Smooth muscle cell (in vitro differentiated cells): ENCODE measurements at regions not wholly inside any gene's neighbourhood (a gene's known extent, or its start where the extent isn't known, plus 50 kb on each side); places are given as distances from the start of the nearest gene placed in this dataset.

Experiments used
- DNase-seq: peaks from one replicate; lab custom pipeline; 2025; ENCODE audit not compliant: unreplicated experiment; lab: John Stamatoyannopoulos, UW
- H2AFZ ChIP-seq: fragments of 200-600 bp; sonication (generic); 2 replicates; pipeline ENCODE4 v1.6.0; 2016; ENCODE audit warnings: antibody characterized with exemption, low read depth, mild to moderate bottlenecking
- H3F3A ChIP-seq: fragments of 200-600 bp; sonication (generic); 2 replicates; pipeline ENCODE4 v1.6.0; 2017; ENCODE audit warnings: antibody characterized with exemption, low read depth
- H3K27ac ChIP-seq: fragments of 200-600 bp; sonication (generic); 2 replicates; pipeline ENCODE4 v1.5.1; 2016; ENCODE audit warnings: low read depth, mild to moderate bottlenecking
- H3K27me3 ChIP-seq: fragments of 200-600 bp; sonication (generic); 2 replicates; pipeline ENCODE4 v1.6.1; 2016; ENCODE audit warnings: low read depth, mild to moderate bottlenecking
- H3K36me3 ChIP-seq: fragments of 200-600 bp; sonication (generic); 2 replicates; pipeline ENCODE4 v1.5.1; 2016; ENCODE audit warnings: low read depth
- H3K4me1 ChIP-seq: fragments of 200-600 bp; sonication (generic); 2 replicates; pipeline ENCODE4 v1.5.1; 2016; ENCODE audit warnings: low read depth
- H3K4me2 ChIP-seq: fragments of 200-600 bp; sonication (generic); 2 replicates; pipeline ENCODE4 v1.6.0; 2016; ENCODE audit warnings: mild to moderate bottlenecking
- H3K4me3 ChIP-seq: fragments of 200-600 bp; sonication (generic); 2 replicates; pipeline ENCODE4 v1.5.1; 2016; ENCODE audit warnings: mild to moderate bottlenecking
- H3K79me2 ChIP-seq: fragments of 200-600 bp; sonication (generic); 2 replicates; pipeline ENCODE4 v1.6.0; 2016; ENCODE audit warnings: low read depth, mild to moderate bottlenecking
- H3K9ac ChIP-seq: fragments of 200-600 bp; sonication (generic); 2 replicates; pipeline ENCODE4 v1.6.0; 2016; ENCODE audit warnings: low read depth
- H3K9me3 ChIP-seq: fragments of 200-600 bp; sonication (generic); replicated peaks from 2 replicates; pipeline ENCODE4 v1.5.1; 2016; ENCODE audit warnings: low read depth
- H4K20me1 ChIP-seq: fragments of 200-600 bp; sonication (generic); 2 replicates; pipeline ENCODE4 v1.6.0; 2016; ENCODE audit warnings: low read depth
- WGBS: methylation state at CpG from one replicate; pipeline ENCODE4 v1.1.7; 2016; ENCODE audit warnings: low lambda C conversion rate; 5-methylcytosine and 5-hydroxymethylcytosine counted together
- TF ChIP-seq, protein P1 (sequence below): fragments of 200-600 bp; sonication (generic); IDR thresholded peaks from 2 replicates; pipeline ENCODE4 v1.5.1; 2017; ENCODE audit warnings: borderline replicate concordance, mild to moderate bottlenecking, antibody characterized with exemption; ENCODE audit not compliant: insufficient read depth, poor library complexity, severe bottlenecking

DNA sequence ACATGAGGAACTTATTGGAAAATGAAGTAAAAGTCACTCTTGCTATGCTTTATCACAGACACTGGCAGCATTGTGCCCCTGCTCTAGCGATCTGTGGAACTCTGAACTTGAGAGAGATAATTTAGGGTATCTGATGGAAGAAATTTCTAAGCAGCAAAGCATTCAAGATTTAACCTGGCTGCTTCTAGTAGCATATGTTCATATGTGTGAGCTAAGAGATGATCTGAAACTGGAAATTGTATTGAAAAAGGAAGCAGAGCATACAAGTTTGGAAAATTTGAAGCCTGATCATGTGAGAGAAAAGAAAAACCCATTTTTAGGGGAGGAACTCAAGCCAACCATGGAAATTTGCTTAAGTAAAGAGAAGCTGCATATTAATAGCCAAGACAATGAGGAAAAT is 657.7 kb downstream of the TRAM1L1 start:
- DNase-seq = no peak
- no peaks in the 10 kb centered on the region for H3F3A ChIP-seq
- WGBS = 87% methylated on average over 1 of the region's 1 CpG
- no peak overlapping the region for H3K4me3 ChIP-seq
- no peak overlapping the region for H2AFZ ChIP-seq
- H4K20me1 ChIP-seq = no peaks in the 10 kb centered on the region
- H3K4me1 ChIP-seq = no peaks in the 10 kb centered on the region
- no peak overlapping the region for H3K9ac ChIP-seq
- no peak overlapping the region for H3K27ac ChIP-seq
- no peaks in the 10 kb centered on the region for H3K9me3 ChIP-seq
- H3K36me3 ChIP-seq = no peaks in the 10 kb centered on the region
- TF ChIP-seq, protein P1, sequence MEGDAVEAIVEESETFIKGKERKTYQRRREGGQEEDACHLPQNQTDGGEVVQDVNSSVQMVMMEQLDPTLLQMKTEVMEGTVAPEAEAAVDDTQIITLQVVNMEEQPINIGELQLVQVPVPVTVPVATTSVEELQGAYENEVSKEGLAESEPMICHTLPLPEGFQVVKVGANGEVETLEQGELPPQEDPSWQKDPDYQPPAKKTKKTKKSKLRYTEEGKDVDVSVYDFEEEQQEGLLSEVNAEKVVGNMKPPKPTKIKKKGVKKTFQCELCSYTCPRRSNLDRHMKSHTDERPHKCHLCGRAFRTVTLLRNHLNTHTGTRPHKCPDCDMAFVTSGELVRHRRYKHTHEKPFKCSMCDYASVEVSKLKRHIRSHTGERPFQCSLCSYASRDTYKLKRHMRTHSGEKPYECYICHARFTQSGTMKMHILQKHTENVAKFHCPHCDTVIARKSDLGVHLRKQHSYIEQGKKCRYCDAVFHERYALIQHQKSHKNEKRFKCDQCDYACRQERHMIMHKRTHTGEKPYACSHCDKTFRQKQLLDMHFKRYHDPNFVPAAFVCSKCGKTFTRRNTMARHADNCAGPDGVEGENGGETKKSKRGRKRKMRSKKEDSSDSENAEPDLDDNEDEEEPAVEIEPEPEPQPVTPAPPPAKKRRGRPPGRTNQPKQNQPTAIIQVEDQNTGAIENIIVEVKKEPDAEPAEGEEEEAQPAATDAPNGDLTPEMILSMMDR = no peak
- no peak overlapping the region for H3K4me2 ChIP-seq
- H3K79me2 ChIP-seq = no peaks in the 10 kb centered on the region
- no peaks in the 10 kb centered on the region for H3K27me3 ChIP-seq

DNA sequence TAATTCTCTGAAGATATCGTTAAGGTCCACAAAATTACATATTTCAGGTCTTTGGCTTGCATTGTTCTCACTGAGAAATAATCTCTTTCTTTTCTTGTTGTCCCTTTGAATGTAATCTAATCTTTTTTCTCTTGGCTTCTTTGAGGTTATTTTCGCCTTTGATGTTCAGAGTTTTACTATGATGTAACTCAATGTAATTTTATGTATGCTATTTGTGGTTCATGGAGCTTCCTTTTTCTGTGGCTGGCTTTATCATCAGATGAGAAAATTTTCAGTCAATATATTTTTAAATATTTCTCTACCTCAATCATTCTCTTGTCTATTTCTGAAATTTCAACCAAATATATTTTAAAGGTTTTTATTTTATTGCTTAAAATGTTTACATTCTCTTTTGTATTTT is 672.2 kb downstream of the TRAM1L1 start:
- 79% methylated on average over 2 of the region's 2 CpGs for WGBS
- Histone ChIP-seq H3F3A (no peaks in the 10 kb centered on the region), H3K4me2 (no peak overlapping the region), H3K36me3 (no peaks in the 10 kb centered on the region), H3K9me3 (no peaks in the 10 kb centered on the region), H3K79me2 (no peaks in the 10 kb centered on the region), H2AFZ (no peak overlapping the region), H3K4me3 (no peak overlapping the region), H3K27ac (no peak overlapping the region), H4K20me1 (no peaks in the 10 kb centered on the region), H3K27me3 (no peaks in the 10 kb centered on the region), H3K9ac (no peak overlapping the region), H3K4me1 (no peaks in the 10 kb centered on the region)
- TF ChIP-seq, protein P1 = no peak
- no peak for DNase-seq

DNA sequence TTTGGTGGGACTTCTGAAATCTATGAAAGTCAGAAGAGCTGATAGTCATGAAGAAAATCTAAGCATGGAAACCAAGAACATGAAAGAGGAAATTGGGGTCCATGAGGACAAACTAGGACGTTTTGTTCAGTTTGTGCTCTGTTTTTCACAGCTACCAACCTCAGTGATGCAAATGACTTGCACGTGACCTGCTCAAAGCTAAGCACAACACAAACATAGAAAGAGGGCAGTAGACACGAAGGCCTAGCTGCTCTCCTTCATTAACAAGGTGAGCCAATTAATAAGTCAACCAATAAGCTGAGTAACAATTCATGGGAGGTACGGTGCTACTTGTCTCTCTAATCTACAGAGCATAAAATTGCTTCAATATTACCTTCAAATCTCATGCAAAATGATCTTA is 684.1 kb downstream of the TRAM1L1 start:
- Histone ChIP-seq H3K27me3 (no peaks in the 10 kb centered on the region), H4K20me1 (no peaks in the 10 kb centered on the region), H2AFZ (no peak overlapping the region), H3K27ac (no peak overlapping the region), H3K9me3 (no peaks in the 10 kb centered on the region), H3K36me3 (no peaks in the 10 kb centered on the region), H3F3A (no peaks in the 10 kb centered on the region), H3K79me2 (no peaks in the 10 kb centered on the region), H3K4me2 (no peak overlapping the region), H3K4me1 (no peaks in the 10 kb centered on the region), H3K9ac (no peak overlapping the region), H3K4me3 (no peak overlapping the region)
- TF ChIP-seq, protein P1 = no peak
- no peak for DNase-seq
- 86% methylated on average over 4 of the region's 4 CpGs for WGBS

DNA sequence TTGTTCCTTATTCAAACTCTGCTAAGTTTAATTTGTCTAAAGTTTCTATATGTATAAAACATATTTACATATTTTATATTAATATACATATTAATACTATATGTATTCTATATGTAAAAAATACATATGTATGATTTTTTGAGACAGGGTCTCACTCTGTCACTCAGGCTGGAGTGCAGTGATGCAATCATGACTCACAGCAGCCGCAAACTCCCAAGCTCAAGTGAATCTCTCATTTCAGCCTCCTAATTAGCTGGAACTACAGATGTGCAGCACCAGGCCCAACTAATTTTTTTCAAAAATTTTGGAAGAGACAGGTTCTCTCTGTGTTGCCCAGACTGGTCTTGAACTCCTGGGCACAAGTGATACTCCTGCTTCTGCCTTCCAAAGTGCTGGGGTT is 684.9 kb downstream of the TRAM1L1 start:
- Histone ChIP-seq H4K20me1 (no peaks in the 10 kb centered on the region), H3F3A (no peaks in the 10 kb centered on the region), H3K36me3 (no peaks in the 10 kb centered on the region), H3K27me3 (no peaks in the 10 kb centered on the region), H3K9ac (no peak overlapping the region), H3K9me3 (no peaks in the 10 kb centered on the region), H3K4me3 (no peak overlapping the region), H3K27ac (no peak overlapping the region), H3K79me2 (no peaks in the 10 kb centered on the region), H3K4me1 (no peaks in the 10 kb centered on the region), H2AFZ (no peak overlapping the region), H3K4me2 (no peak overlapping the region)
- DNase-seq = no peak
- TF ChIP-seq, protein P1 = no peak
- WGBS = 14% methylated on average over 1 of the region's 1 CpG
